Suppressor macrophage (primary cell): ENCODE measurements at regions not wholly inside any gene's neighbourhood (a gene's known extent, or its start where the extent isn't known, plus 50 kb on each side); places are given as distances from the start of the nearest gene placed in this dataset.

ENCODE experiments used
- DNase-seq, 4 experiments: peaks; one replicate each; pipeline ENCODE4 v3.0.0-alpha.2; 2020 to 2022

DNA sequence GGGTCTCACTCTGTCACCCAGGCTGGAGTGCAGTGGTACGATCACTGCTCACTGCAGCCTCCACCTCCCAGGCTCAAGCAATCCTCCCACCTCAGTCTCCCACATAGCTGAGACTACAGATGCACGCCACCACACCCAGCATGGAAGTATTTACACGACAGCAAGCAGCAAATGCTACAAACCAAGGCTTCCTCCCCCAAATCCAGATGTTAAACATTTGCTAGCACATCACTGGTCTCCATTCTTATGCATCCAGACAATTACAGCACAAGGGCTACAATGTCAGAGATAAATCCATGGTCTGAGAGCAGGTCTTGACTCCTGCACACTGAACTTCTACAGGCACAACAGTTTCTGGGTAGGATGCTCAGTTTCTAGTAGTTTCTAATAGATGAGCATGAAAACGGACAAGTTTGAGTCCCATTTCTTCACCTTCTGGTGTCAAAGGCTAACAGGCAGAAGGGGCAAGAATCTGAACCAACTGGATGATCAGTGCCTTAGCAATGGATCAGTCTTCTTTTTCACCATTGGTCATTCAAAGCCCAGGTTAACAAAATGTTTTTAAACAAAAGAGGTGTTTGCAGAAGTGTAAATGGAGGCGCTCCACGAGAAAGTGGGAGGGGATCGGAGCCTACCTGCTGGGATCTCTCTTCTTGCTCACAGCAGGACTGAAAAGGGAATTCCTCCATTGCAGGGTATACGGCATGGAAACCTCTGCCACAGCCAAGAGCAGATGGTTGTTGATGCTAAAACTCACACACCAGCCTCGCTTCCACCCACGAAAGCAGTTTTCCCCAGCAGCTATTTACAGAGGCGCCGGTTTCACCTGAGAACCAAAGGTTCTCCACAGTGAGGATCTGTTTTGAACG, 135.0 kb upstream of the ARL4C start:
- no peak for DNase-seq

- no peak for DNase-seq
Measured at GRCh38 chr2:234630801-234631261, 133.9 kb upstream of the ARL4C start.

- no peak for DNase-seq
Measured at GRCh38 chr2:234629596-234629995, 132.7 kb upstream of the ARL4C start.

GRCh38 chr2:234628953-234629352, 132.1 kb upstream of the ARL4C start:
- DNase-seq: no peak

- DNase-seq: no peak
Measured at GRCh38 chr2:234627308-234627707, 130.4 kb upstream of the ARL4C start.

- DNase-seq: no peak
Measured at GRCh38 chr2:234626566-234627130, 129.8 kb upstream of the ARL4C start.

DNA sequence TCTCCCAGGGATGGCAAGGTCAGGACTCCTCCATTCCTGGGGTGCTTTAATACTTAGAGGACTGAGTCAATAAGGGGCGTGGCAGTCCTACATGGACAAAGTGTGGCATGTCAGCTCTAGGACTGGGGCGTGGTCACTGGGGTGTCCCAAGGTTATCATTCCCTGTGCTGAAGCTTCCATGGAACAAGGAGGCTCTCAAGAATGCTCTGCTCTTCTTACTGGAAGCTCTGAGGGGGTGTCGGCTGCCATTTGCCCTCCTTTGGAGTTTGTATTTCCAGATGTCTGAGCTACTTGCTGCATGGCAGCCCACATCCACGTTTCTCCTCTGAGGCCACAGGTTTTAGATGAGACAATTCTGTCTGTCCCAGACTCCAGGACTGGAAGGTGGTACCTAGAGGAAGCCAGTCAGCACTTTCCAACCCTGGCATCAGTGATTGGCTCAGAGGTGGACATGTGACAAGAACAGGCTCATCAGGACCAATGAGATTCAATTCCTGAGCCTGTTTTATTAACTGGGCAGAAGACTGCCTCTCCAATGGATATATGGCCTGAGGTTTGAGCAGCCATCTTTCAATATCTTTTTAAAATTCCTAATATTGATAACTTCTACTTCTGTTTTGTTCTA, 128.9 kb upstream of the ARL4C start:
- DNase-seq: no peak

- DNase-seq: no peak
Measured at GRCh38 chr2:234623521-234623991, 126.7 kb upstream of the ARL4C start.

DNA sequence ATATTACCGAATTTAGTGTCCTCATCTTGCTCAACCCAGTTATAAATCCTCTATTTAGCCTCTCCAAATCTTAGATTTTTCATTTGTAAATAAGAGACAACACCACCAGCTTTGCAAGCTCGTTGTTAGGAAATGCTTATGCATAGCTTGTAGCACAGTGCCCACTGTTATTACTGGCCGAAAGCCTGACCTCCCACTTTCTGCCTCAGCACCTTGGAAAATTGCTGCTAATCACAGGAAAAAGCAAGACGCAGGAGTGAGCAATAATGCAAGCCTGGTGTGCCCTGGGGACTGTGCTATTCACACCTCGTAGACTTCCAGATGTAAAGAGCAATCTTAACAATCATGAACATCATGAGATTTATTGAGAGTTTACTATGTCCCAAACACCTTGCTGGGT, 124.2 kb upstream of the ARL4C start:
- DNase-seq: no peak

DNA sequence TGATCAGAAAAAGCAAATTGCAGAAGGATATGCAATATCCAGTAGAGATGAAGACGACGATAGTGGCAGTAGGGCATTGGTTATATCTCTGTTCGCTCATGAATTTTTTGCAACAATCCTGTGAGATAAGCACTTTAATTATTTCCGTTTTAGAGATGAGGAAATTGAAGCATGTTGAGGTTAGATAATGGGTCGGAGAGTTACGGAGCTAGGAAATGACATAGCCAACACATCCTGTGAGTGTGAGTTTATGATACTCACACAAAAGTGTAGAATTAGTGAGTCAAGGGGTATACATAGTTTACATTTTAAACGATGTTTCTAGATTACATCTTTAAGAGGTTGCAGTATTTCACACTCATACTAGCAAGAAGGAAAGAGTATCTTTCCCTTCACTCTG, 123.1 kb upstream of the ARL4C start:
- DNase-seq: no peak

DNA sequence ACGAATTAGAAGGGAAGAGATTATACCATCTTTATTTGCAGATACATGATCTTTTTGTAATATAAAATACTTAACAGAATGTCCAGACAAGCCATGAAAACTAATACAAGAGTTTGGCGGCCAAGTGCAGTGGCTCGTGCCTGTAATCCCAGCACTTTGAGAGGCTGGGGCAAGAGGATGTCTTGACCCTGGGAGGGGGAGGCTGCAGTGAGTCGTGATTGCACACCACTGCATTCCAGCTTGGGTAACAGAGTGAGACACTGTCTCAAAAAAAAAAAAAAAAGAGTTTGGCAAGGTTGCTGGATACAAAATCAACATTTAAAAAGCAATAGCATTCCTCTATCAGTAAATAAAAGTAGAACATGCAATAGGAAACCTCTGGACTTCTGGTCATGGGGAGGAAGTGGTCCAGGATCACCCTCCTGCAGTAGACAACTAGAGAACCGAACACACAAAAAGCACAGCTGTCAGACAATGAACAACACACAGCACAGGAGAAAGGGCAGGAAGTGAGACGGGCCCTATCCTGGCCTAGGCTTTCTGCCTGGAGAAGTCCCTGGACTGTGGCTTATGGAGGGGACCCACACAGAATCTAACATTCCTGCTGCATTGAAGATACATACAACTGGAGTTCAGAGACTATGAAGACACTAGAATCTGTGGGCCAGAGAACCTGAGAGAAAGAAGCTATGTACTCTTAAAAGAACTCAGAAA, 118.9 kb upstream of the ARL4C start:
- DNase-seq: no peak

GRCh38 chr2:234611209-234611608, 114.3 kb upstream of the ARL4C start:
- DNase-seq: no peak

- DNase-seq: no peak
Measured at GRCh38 chr2:234608946-234609345, 112.1 kb upstream of the ARL4C start.

DNA sequence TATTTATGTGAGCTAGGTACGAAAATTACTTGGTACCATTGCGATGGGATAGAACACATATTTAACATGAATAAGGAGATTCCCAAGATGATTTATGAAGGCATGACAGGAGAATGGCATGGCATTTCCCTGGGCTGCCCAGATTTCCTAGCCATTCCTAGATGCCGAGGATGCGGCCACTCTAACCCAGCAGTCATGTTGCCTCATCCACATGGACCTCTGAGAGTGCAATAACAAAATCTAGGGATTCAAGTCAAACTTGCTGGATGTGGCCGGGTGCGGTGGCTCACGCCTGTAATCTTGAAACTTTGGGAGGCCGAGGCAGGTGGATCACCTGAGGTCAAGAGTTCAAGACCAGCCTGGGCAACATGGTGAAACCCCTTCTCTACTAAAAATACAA, 110.8 kb upstream of the ARL4C start:
- no peak for DNase-seq

DNA sequence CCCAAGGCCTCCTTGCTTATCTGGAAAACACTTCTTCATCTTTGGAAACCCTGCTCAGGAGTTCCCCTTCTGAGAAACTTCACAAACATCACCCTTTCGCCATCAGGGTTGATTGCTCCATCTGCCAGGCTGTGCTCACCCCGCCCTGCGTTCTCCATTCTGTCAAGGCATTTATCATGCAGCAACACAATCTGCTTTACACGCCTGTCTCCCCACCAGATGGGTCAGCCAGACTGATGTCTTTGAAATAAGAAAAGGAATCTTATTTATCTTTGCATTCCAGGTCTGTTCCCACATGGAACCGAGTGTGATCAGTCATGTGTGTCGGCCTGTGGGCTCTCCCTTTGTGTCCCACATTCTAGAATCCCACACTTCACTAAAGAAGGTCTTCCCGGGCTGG, 110.0 kb upstream of the ARL4C start:
- DNase-seq: peak in 2 of 4 experiments; percentile 10 to 31

DNA sequence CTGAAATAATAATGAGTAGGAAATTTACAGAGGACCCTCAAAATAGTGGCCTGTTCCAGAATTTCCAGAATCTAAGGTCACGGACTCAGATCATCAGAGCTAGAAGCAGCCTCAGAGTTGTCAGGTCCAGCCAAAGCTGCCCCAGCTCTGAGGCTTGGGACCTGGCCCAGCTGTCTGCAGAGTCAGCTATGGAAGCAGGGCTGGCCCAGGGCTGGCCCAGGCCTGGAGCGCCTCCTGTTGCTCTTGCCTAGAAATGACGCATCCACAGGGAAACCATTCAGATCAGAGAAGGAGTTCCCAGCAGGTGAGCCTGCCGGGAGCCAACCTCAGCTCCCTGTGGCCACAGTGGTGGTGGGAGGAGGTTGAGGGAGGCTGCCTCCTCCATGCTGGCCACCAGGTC, 106.7 kb upstream of the ARL4C start:
- DNase-seq: no peak

- no peak for DNase-seq
Measured at GRCh38 chr2:234601213-234601612, 104.3 kb upstream of the ARL4C start.

DNA sequence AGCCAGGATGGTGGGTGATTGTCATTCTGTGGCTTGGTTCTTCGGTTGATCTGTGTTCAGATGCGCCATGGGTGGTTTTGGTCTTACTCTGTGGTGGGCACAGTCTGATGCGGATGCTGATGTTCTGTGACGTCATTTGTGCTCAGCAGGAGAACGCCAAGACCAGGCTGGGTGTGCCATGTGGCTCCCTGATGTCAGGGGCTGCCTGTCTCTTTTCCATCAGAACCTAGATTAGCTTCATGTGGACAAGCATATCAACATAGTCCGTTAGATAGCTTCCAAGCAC, 100.6 kb upstream of the ARL4C start:
- DNase-seq: no peak

DNA sequence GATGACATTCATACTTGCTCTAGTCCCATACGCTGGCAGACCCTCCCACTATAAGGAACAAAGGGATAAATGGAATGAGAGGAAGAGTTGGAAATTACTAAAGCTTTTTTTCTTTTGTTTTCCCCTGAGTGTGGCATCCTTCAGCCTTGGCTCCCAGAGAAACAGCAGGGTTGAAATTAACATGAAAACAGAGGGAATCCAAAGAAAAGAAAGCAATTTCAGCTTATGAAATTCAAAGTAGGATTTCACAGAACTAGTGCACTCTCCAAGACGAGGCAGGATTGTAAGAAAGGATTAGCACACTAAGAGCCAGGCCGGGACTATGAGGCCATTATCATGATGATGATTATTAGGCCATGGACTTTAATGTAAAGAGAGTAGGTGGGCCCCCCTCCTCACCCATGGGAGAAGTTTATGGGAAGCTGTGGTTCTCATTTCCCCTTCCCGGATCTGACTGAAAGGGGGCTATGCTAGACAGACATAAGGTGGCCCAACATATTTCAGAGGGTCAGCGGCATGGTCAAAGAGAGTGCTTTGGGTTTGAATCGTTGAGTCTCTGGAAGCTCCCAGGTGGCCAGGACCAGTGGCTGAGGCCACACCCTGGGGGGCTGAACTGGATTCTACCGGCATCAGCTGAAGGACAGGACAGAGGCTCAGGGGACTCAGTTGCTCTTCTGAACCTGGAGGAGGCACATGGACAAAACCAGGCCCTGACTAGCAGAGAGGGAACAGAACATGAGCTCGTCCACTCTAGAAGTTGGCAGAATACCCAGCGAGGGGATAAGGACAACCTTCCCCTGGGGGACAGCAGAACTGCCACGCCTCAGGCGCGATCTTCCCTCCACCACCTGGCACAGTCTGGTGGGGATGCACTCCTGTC, 100.1 kb upstream of the ARL4C start:
- DNase-seq: no peak

DNA sequence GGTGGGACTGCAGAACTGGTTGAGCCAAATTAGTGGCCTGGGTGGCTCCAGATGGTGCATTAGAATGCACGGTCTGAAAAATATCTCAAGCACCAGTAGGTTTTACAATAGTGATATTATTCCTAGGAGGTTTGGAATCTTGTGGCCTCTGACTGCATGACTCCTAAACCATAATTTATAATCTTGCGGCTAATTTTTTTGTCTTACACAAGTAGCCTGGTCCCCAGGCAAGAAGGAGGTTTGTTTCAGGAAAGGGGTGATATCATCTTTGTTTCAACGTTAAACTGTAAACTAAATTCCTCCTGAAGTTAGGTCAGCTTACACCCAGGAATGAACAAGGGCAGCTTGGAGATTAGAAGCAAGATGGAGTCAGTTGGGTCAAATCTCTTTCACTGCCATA, 98.9 kb upstream of the ARL4C start:
- DNase-seq: no peak

DNA sequence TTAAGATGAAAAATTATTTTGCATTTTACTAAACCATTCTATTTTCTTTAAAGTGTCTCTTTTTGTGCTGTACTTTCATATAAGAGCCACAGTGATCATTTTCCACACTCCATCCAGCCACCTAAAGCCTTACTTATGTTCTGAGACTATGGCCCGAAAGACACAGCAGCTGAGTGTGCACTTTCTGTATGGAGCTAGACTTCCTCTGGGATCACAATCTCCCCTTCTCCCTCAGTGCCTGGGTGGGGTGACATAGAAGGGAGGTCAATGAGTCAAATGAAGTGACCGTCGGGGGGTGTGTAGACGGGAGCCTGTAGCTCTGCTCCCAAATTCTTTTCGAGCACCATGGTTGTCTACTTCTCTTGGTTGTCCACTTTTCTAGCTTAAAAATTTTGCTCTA, 97.8 kb upstream of the ARL4C start:
- DNase-seq: no peak

GRCh38 chr2:234593636-234594035, 96.8 kb upstream of the ARL4C start:
- no peak for DNase-seq
